HCT116 (cell line): ENCODE measurements at regions not wholly inside any gene's neighbourhood (a gene's known extent, or its start where the extent isn't known, plus 50 kb on each side); places are given as distances from the start of the nearest gene placed in this dataset.

Experiments used
- ATAC-seq: fragments of 200-7000 bp; cut with Tn5 transposase; 2 replicates; pipeline ENCODE4 v1.9.1; 2020; ENCODE audit warnings: mild to moderate bottlenecking, moderate library complexity
- BruUV-seq: library from RNA; stranded (reverse); fragments of 400-500 nt; replicated peaks from 2 replicates; lab custom pipeline; 2021; lab: Mats Ljungman, UMichigan
- CTCF ChIA-PET: fragments of 300-600 bp; sonication (Branson Sonifier 250); formaldehyde crosslinking; loops from one replicate; lab custom pipeline; 2021; ENCODE audit warnings: antibody characterized with exemption; lab: Charles Lee
- POLR2A ChIA-PET: fragments of 300-600, 350-600 bp; sonication (Branson Sonifier 250); formaldehyde crosslinking; loops from one replicate; lab custom pipeline; 2021; ENCODE audit warnings: antibody characterized with exemption; lab: Charles Lee
- RAD21 ChIA-PET, 2 experiments: fragments of 300-600 bp; sonication (Branson Sonifier 250); formaldehyde crosslinking; loops; one replicate each; lab custom pipeline; 2023; ENCODE audit warnings: low total read pairs in 2 of 2; ENCODE audit not compliant: uncharacterized antibody in 2 of 2, unreplicated experiment in 2 of 2, low non-redundant PET in 1 of 2; lab: Charles Lee
- DNase-seq: peaks from one replicate; pipeline ENCODE4 v3.0.0-alpha.2; 2010; ENCODE audit warnings: low read depth, low spot score
- H2AFZ ChIP-seq: fragments of 200-600 bp; shearing (Covaris generic), sonication (generic); 2 replicates; pipeline ENCODE4 v1.6.1; 2017; ENCODE audit warnings: low read depth, mixed run types, mixed read lengths, antibody characterized with exemption, low read length; ENCODE audit not compliant: poor library complexity, severe bottlenecking
- H3K27ac ChIP-seq: 2 replicates; pipeline ENCODE4 v1.5.1; 2012; ENCODE audit warnings: low read depth, low read length
- H3K27me3 ChIP-seq: fragments of 200-600 bp; sonication (generic); 2 replicates; pipeline ENCODE4 v1.6.1; 2016; ENCODE audit warnings: mixed run types, low read length, mixed read lengths; ENCODE audit not compliant: insufficient read depth
- H3K36me3 ChIP-seq, 2 experiments: fragments of 200-500 bp in 1 of 2; fragments of 200-600 bp in 1 of 2; sonication (Bioruptor generic) in 1 of 2; sonication (generic) in 1 of 2; 2 replicates each; pipeline versions ENCODE4 v1.5.1 to v1.6.1; 2014 to 2016; ENCODE audit warnings: low read length in 2 of 2, inconsistent platforms in 1 of 2, mixed read lengths in 1 of 2, mixed run types in 1 of 2; ENCODE audit not compliant: insufficient read depth in 2 of 2, control insufficient read depth in 1 of 2
- H3K4me1 ChIP-seq, 2 experiments: fragments of 200-600 bp in 1 of 2; sonication (generic) in 1 of 2; 2 replicates each; pipeline versions ENCODE4 v1.5.1 to v1.6.1; 2012 to 2017; ENCODE audit warnings: low read length in 2 of 2, inconsistent platforms in 1 of 2, mild to moderate bottlenecking in 1 of 2, mixed read lengths in 1 of 2, mixed run types in 1 of 2, moderate library complexity in 1 of 2; ENCODE audit not compliant: insufficient read depth in 2 of 2, control insufficient read depth in 1 of 2
- H3K4me2 ChIP-seq: fragments of 200-600 bp; sonication (generic); 2 replicates; pipeline ENCODE4 v1.6.1; 2017; ENCODE audit warnings: mixed run types, low read length, mixed read lengths
- H3K4me3 ChIP-seq, 2 experiments: fragments of 200-600 bp in 1 of 2; sonication (generic) in 1 of 2; replicated peaks in 1 of 2; 2 replicates each; pipeline ENCODE4 v1.5.1; 2011 to 2016; ENCODE audit warnings: low read length in 2 of 2, control low read depth in 1 of 2, low read depth in 1 of 2, mild to moderate bottlenecking in 1 of 2, mixed read lengths in 1 of 2, mixed run types in 1 of 2
- H3K79me2 ChIP-seq: fragments of 200-600 bp; sonication (generic); 2 replicates; pipeline ENCODE4 v1.6.1; 2017; ENCODE audit warnings: mild to moderate bottlenecking, mixed run types, low read length, moderate library complexity, mixed read lengths; ENCODE audit not compliant: insufficient read depth
- H3K9ac ChIP-seq: fragments of 200-600 bp; sonication (generic); 2 replicates; pipeline ENCODE4 v1.6.1; 2016; ENCODE audit warnings: low read length, mixed read lengths
- H3K9me2 ChIP-seq: fragments of 200-600 bp; sonication (generic), shearing (Covaris generic); 2 replicates; pipeline ENCODE4 v1.6.1; 2017; ENCODE audit warnings: mixed run types, mild to moderate bottlenecking, moderate library complexity; ENCODE audit not compliant: insufficient read depth
- H3K9me3 ChIP-seq, 2 experiments: fragments of 200-500 bp in 1 of 2; fragments of 200-600 bp in 1 of 2; sonication (Bioruptor generic) in 1 of 2; sonication (generic) in 1 of 2; 2 replicates each; pipeline ENCODE4 v1.6.1; 2014 to 2017; ENCODE audit warnings: low read length in 2 of 2, mixed read lengths in 2 of 2, inconsistent platforms in 1 of 2, low read depth in 1 of 2, mild to moderate bottlenecking in 1 of 2, mixed run types in 1 of 2, moderate library complexity in 1 of 2; ENCODE audit not compliant: control insufficient read depth in 1 of 2, insufficient read depth in 1 of 2
- H4K20me1 ChIP-seq: fragments of 200-600 bp; sonication (generic), shearing (Covaris generic); 2 replicates; pipeline ENCODE4 v1.6.1; 2017; ENCODE audit warnings: mixed run types, mild to moderate bottlenecking, moderate library complexity; ENCODE audit not compliant: insufficient read depth
- CBX3 ChIP-seq: IDR thresholded peaks from 2 replicates; pipeline ENCODE4 v1.6.1; 2012; ENCODE audit warnings: low read depth
- CTCF ChIP-seq, 3 experiments: fragments of 200-600 bp in 1 of 3; sonication (generic) in 1 of 3; IDR thresholded peaks in 2 of 3; conservative IDR thresholded peaks in 1 of 3; 2 replicates each; pipeline ENCODE4 v1.5.1; 2012 to 2017; ENCODE audit warnings: low read depth in 2 of 3, low read length in 2 of 3, antibody characterized with exemption in 1 of 3, borderline replicate concordance in 1 of 3, control low read depth in 1 of 3, mild to moderate bottlenecking in 1 of 3, mixed read lengths in 1 of 3, mixed run types in 1 of 3, moderate library complexity in 1 of 3; ENCODE audit not compliant: insufficient read depth in 1 of 3
- ELF1 ChIP-seq: IDR thresholded peaks from 2 replicates; pipeline ENCODE4 v1.6.1; 2012; ENCODE audit warnings: low read depth, borderline replicate concordance
- EZH2phosphoT487 ChIP-seq: fragments of 200-600 bp; IDR thresholded peaks from 2 replicates; pipeline ENCODE4 v1.6.1; 2018; ENCODE audit warnings: antibody characterized with exemption, borderline replicate concordance
- JUND ChIP-seq: IDR thresholded peaks from 2 replicates; pipeline ENCODE4 v1.6.1; 2012
- RAD21 ChIP-seq: IDR thresholded peaks from 2 replicates; pipeline ENCODE4 v1.6.1; 2012; ENCODE audit warnings: low read depth, mild to moderate bottlenecking
- REST ChIP-seq: IDR thresholded peaks from 2 replicates; pipeline ENCODE4 v1.6.1; 2012; ENCODE audit warnings: low read depth
- SIN3A ChIP-seq: IDR thresholded peaks from 2 replicates; pipeline ENCODE4 v1.6.1; 2012; ENCODE audit warnings: low read depth
- SRF ChIP-seq: IDR thresholded peaks from 2 replicates; pipeline ENCODE4 v1.6.1; 2012; ENCODE audit warnings: low read depth
- YY1 ChIP-seq: IDR thresholded peaks from 2 replicates; pipeline ENCODE4 v1.6.1; 2011; ENCODE audit warnings: low read length, low read depth, moderate library complexity, mild to moderate bottlenecking; ENCODE audit not compliant: insufficient replicate concordance; ENCODE audit errors: extremely low read depth
- ZBTB33 ChIP-seq: IDR thresholded peaks from 2 replicates; pipeline ENCODE4 v1.6.1; 2011; ENCODE audit warnings: mild to moderate bottlenecking, low read length, moderate library complexity; ENCODE audit not compliant: insufficient replicate concordance; ENCODE audit errors: extremely low read depth
- ZFX ChIP-seq: fragments of 450-650 bp; IDR thresholded peaks from 2 replicates; pipeline ENCODE4 v1.6.1; 2017
- ZNF274 ChIP-seq: fragments of 200-500 bp; sonication (Bioruptor generic); IDR thresholded peaks from 2 replicates; pipeline ENCODE4 v1.6.1; 2014; ENCODE audit warnings: mild to moderate bottlenecking, low read depth, low read length, inconsistent platforms
- intact Hi-C: fragments of 100-400 bp; cut with micrococcal nuclease; formaldehyde crosslinking; loops from 2 replicates; pipeline ENCODE4 v1.10.0; 2022
- TF ChIP-seq, protein P1 (sequence below): IDR thresholded peaks from 2 replicates; pipeline ENCODE4 v1.6.1; 2012

GRCh38 chr6:74287932-74288331 lies 591.9 kb downstream of the CD109 start:
- DNase-seq: no peak
- Histone ChIP-seq H3K79me2 (no peaks in the 10 kb centered on the region), H2AFZ (no peak overlapping the region), H3K9ac (no peak overlapping the region), H3K36me3 (no peaks in the 10 kb centered on the region), H3K9me2 (no peaks in the 10 kb centered on the region), H3K4me3 (no peak overlapping the region), H3K27ac (no peak overlapping the region), H3K9me3 (no peaks in the 10 kb centered on the region), H4K20me1 (no peaks in the 10 kb centered on the region), H3K27me3 (no peaks in the 10 kb centered on the region), H3K4me2 (no peak overlapping the region), H3K4me1 (no peaks in the 10 kb centered on the region)
- ChIA-PET POLR2A (no interaction called here), RAD21 (no interaction called here), CTCF (no interaction called here)
- TF ChIP-seq JUND: no peak
- no peak for TF ChIP-seq ELF1
- TF ChIP-seq SRF: no peak
- no peak for TF ChIP-seq SIN3A
- no peak for TF ChIP-seq YY1
- TF ChIP-seq EZH2phosphoT487: no peak
- TF ChIP-seq, protein P1, sequence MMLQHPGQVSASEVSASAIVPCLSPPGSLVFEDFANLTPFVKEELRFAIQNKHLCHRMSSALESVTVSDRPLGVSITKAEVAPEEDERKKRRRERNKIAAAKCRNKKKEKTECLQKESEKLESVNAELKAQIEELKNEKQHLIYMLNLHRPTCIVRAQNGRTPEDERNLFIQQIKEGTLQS: no peak
- no peak for TF ChIP-seq ZBTB33
- no peak for TF ChIP-seq ZFX
- no peak for TF ChIP-seq RAD21
- TF ChIP-seq CTCF (IDR thresholded peaks at IDR 0.05 in 2 of 3, conservative IDR thresholded peaks at IDR 0.05 in 1 of 3; ENCODE audit: borderline replicate concordance in 1 of 3, insufficient read depth in 1 of 3, low read depth in 2 of 3, low read length in 2 of 3): no peak
- no peak for TF ChIP-seq ZNF274
- TF ChIP-seq REST: no peak
- TF ChIP-seq CBX3: no peak
- no TSS peak for BruUV-seq
- no peak for ATAC-seq
- intact Hi-C loops: no loop called here
